Middle frontal gyrus (tissue), 1 donor: ENCODE measurements at regions not wholly inside any gene's neighbourhood (a gene's known extent, or its start where the extent isn't known, plus 50 kb on each side); places are given as distances from the start of the nearest gene placed in this dataset.

Experiments
- DNase-seq: peaks from one replicate; pipeline ENCODE4 v3.0.0-alpha.2; 2015; ENCODE audit warnings: low spot score; ENCODE audit errors: extremely low spot score

- no peak for DNase-seq
Observed at GRCh38 chr16:62545039-62545438, 508.8 kb upstream of the CDH8 start.

GRCh38 chr16:62543516-62543915, 507.3 kb upstream of the CDH8 start:
- DNase-seq = no peak

GRCh38 chr16:62539657-62540056, 503.4 kb upstream of the CDH8 start:
- no peak for DNase-seq

GRCh38 chr16:62530426-62530825, 494.2 kb upstream of the CDH8 start:
- no peak for DNase-seq

- no peak for DNase-seq
Observed at GRCh38 chr16:62516001-62516400, 479.8 kb upstream of the CDH8 start.

GRCh38 chr16:62503073-62503472, 466.8 kb upstream of the CDH8 start:
- no peak for DNase-seq

- no peak for DNase-seq
Observed at GRCh38 chr16:62478903-62479458, 442.7 kb upstream of the CDH8 start.

GRCh38 chr16:62477796-62478195, 441.6 kb upstream of the CDH8 start:
- no peak for DNase-seq

GRCh38 chr16:62475573-62475972, 439.3 kb upstream of the CDH8 start:
- DNase-seq = no peak

GRCh38 chr16:62462971-62463370, 426.7 kb upstream of the CDH8 start:
- no peak for DNase-seq

GRCh38 chr16:62450291-62450690, 414.1 kb upstream of the CDH8 start:
- no peak for DNase-seq

GRCh38 chr16:62445909-62446308, 409.7 kb upstream of the CDH8 start:
- DNase-seq = no peak

GRCh38 chr16:62424206-62424605, 388.0 kb upstream of the CDH8 start:
- no peak for DNase-seq

GRCh38 chr16:62408760-62409159, 372.5 kb upstream of the CDH8 start:
- no peak for DNase-seq

- no peak for DNase-seq
Observed at GRCh38 chr16:62406387-62406786, 370.1 kb upstream of the CDH8 start.

- DNase-seq = no peak
Observed at GRCh38 chr16:62404842-62405611, 368.8 kb upstream of the CDH8 start.

- no peak for DNase-seq
Observed at GRCh38 chr16:62392698-62393097, 356.5 kb upstream of the CDH8 start.

GRCh38 chr16:62391940-62392339, 355.7 kb upstream of the CDH8 start:
- no peak for DNase-seq

- DNase-seq = no peak
Observed at GRCh38 chr16:62391134-62391533, 354.9 kb upstream of the CDH8 start.

- no peak for DNase-seq
Observed at GRCh38 chr16:62390214-62390613, 354.0 kb upstream of the CDH8 start.

- no peak for DNase-seq
Observed at GRCh38 chr16:62386411-62386810, 350.2 kb upstream of the CDH8 start.

GRCh38 chr16:62383941-62384340, 347.7 kb upstream of the CDH8 start:
- no peak for DNase-seq

- DNase-seq = no peak
Observed at GRCh38 chr16:62370445-62370844, 334.2 kb upstream of the CDH8 start.
